ENCODE measurements at regions not wholly inside any gene's neighbourhood (a gene's known extent, or its start where the extent isn't known, plus 50 kb on each side); places are given as distances from the start of the nearest gene placed in this dataset.
A peak's percentile ranks its signal among the peaks of the same experiment; 100 is the strongest.

DNA sequence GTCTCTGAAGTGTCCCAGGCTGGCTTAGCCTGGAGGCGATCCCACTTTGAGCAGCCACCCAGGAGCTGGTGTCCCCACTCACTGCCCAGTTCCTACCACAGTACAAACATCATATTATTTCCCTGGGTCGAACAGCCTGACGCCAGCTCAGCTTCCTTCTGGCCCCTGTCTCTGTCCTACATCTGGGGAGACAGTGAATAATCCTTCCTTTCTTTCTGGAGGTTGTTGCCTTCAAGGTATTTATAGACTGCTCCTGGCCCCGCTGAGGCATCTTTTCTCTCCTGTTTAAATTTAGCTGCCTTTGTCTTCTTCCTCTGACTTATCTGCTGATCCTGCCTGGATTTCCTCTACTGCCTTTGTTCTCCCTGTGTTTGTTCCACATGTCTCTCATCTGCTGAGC lies 56.8 kb upstream of the LRRC55 start:
- TF ChIP-seq, protein P1, sequence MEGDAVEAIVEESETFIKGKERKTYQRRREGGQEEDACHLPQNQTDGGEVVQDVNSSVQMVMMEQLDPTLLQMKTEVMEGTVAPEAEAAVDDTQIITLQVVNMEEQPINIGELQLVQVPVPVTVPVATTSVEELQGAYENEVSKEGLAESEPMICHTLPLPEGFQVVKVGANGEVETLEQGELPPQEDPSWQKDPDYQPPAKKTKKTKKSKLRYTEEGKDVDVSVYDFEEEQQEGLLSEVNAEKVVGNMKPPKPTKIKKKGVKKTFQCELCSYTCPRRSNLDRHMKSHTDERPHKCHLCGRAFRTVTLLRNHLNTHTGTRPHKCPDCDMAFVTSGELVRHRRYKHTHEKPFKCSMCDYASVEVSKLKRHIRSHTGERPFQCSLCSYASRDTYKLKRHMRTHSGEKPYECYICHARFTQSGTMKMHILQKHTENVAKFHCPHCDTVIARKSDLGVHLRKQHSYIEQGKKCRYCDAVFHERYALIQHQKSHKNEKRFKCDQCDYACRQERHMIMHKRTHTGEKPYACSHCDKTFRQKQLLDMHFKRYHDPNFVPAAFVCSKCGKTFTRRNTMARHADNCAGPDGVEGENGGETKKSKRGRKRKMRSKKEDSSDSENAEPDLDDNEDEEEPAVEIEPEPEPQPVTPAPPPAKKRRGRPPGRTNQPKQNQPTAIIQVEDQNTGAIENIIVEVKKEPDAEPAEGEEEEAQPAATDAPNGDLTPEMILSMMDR (conservative IDR thresholded peaks at IDR 0.05), result no peak
- Histone ChIP-seq H3K36me3 (ENCODE audit: control insufficient read depth, insufficient read depth, low read length) (no peaks in the 10 kb centered on the region), H3K9ac (ENCODE audit: extremely low read depth, low read length, poor library complexity, severe bottlenecking) (no peak overlapping the region), H3K9me3 (ENCODE audit: control insufficient read depth, low read length) (peaks cover 2% of the 10 kb centered on the region), H3K27ac (ENCODE audit: low read depth, low read length) (no peak overlapping the region), H3K4me3 (ENCODE audit: low read length) (no peak overlapping the region), H3K27me3 (ENCODE audit: control insufficient read depth, insufficient read depth, low read length, poor library complexity, severe bottlenecking) (peaks cover 15% of the 10 kb centered on the region), H3K4me1 (ENCODE audit: control insufficient read depth, insufficient read depth, low read length) (peaks cover 24% of the 10 kb centered on the region)
- Mint-ChIP-seq H3K27ac (no peak overlapping the region), H3K4me1 (peaks cover 48% of the 10 kb centered on the region), H3K36me3 (ENCODE audit: low read depth) (no peaks in the 10 kb centered on the region), H3K4me3 (no peak overlapping the region), H3K27me3 (ENCODE audit: insufficient read depth) (peaks cover 9% of the 10 kb centered on the region), H3K9me3 (no peaks in the 10 kb centered on the region)
- 74 to 88% methylated on average over 4 of the region's 4 CpGs for WGBS, 2 experiments (ENCODE audit: insufficient coverage in 1 of 2, insufficient read length in 1 of 2)
- DNase-seq, result no peak

DNA sequence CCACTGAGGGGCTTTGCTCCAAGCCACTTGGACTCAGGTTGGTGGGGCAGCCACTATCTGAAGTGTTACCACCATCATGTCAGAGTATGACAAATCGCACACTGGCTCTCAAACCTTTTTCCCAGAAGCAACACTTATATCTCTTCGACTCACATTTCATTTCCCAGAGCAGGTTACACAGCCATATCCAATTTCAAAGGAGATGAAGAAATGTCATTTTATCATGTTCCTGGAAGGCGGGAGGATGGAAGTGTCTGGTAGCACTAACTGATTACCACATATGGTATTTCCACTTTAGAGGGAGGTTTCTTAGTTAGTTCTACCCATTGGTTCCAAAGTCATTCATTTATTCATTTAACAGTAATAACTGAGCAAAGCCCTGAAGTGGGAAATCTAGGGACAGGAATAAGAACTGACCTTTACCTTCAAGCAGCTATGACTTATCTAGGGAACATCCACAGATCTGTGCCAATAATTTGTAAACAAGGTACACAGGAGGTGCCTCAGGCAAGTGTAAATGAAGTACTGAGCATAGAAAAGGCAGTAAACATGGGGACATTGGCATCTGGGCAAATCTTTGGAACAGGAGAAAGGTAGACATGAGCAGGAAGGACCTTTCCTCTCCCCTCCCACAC lies 54.9 kb upstream of the LRRC55 start:
- Histone ChIP-seq H3K27me3 (ENCODE audit: control insufficient read depth, insufficient read depth, low read length, poor library complexity, severe bottlenecking) (peaks cover 15% of the 10 kb centered on the region), H3K27ac (ENCODE audit: low read depth, low read length) (no peak overlapping the region), H3K9me3 (ENCODE audit: control insufficient read depth, low read length) (no peaks in the 10 kb centered on the region), H3K4me3 (ENCODE audit: low read length) (no peak overlapping the region), H3K4me1 (ENCODE audit: control insufficient read depth, insufficient read depth, low read length) (peaks cover 17% of the 10 kb centered on the region), H3K9ac (ENCODE audit: extremely low read depth, low read length, poor library complexity, severe bottlenecking) (no peak overlapping the region), H3K36me3 (ENCODE audit: control insufficient read depth, insufficient read depth, low read length) (no peaks in the 10 kb centered on the region)
- Mint-ChIP-seq H3K27me3 (ENCODE audit: insufficient read depth) (peaks cover 9% of the 10 kb centered on the region), H3K4me1 (peaks cover 33% of the 10 kb centered on the region), H3K4me3 (no peak overlapping the region), H3K9me3 (no peaks in the 10 kb centered on the region), H3K36me3 (ENCODE audit: low read depth) (no peaks in the 10 kb centered on the region), H3K27ac (no peak overlapping the region)
- TF ChIP-seq, protein P1 (conservative IDR thresholded peaks at IDR 0.05), result no peak
- 92 to 100% methylated on average over 1 to 3 of the region's 3 CpGs for WGBS, 2 experiments (ENCODE audit: insufficient coverage in 1 of 2, insufficient read length in 1 of 2)
- no peak for DNase-seq

DNA sequence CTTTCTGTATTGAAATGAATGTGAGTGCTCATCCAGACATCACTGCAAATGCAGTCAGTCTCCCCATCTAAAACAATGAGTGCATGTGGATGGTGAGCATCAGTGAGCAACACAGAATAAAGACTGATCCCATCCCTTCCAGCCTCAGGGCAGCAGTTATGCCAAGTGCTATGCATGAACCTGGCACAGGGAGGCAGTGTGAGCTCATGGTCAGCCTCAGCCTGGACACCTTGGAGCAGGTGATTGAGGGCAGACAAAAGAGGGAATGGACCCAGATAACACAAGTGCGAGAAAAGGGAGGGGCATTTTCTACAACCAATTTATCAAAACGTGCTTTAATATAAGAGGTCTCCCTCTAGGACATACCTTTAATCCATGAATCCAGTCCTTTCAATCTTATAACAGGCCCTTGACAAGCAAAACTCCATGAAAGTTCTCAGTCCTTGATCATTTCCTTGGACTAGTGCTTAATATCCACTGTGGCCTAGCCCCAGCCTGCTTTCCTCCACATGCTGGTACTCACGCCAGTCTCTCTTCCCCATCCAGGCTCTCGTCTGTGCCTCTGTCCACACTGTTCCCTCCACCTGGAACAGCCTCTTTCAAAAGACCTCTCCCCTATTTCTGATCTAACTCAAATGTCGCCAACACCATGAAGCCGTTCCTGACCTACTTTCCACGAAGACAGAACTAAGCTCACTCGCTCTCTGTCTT lies 50.5 kb upstream of the LRRC55 start:
- Histone ChIP-seq H3K9me3 (ENCODE audit: control insufficient read depth, low read length) (no peaks in the 10 kb centered on the region), H3K4me1 (ENCODE audit: control insufficient read depth, insufficient read depth, low read length) (no peaks in the 10 kb centered on the region), H3K9ac (ENCODE audit: extremely low read depth, low read length, poor library complexity, severe bottlenecking) (no peak overlapping the region), H3K4me3 (ENCODE audit: low read length) (no peak overlapping the region), H3K27ac (ENCODE audit: low read depth, low read length) (no peak overlapping the region), H3K36me3 (ENCODE audit: control insufficient read depth, insufficient read depth, low read length) (no peaks in the 10 kb centered on the region), H3K27me3 (ENCODE audit: control insufficient read depth, insufficient read depth, low read length, poor library complexity, severe bottlenecking) (peaks cover 15% of the 10 kb centered on the region)
- Mint-ChIP-seq H3K27ac (no peak overlapping the region), H3K9me3 (no peaks in the 10 kb centered on the region), H3K4me1 (no peaks in the 10 kb centered on the region), H3K27me3 (ENCODE audit: insufficient read depth) (peaks cover 2% of the 10 kb centered on the region), H3K36me3 (ENCODE audit: low read depth) (no peaks in the 10 kb centered on the region), H3K4me3 (no peak overlapping the region)
- WGBS, 2 experiments (ENCODE audit: insufficient coverage in 1 of 2, insufficient read length in 1 of 2), result 68 to 90% methylated on average over 3 to 8 of the region's 8 CpGs
- TF ChIP-seq, protein P1 (conservative IDR thresholded peaks at IDR 0.05), result peak; percentile 96
- DNase-seq, result peak; percentile 93
